ENCODE measurements at regions not wholly inside any gene's neighbourhood (a gene's known extent, or its start where the extent isn't known, plus 50 kb on each side); places are given as distances from the start of the nearest gene placed in this dataset.

- no peak for TF ChIP-seq CTCF (conservative IDR thresholded peaks at IDR 0.05)
- no peaks in the 10 kb centered on the region for H3K4me1 Mint-ChIP-seq
- no peak for DNase-seq
- H3K36me3 Mint-ChIP-seq (ENCODE audit: low read depth) = no peaks in the 10 kb centered on the region
- no peak overlapping the region for H3K4me3 Mint-ChIP-seq
- WGBS, 2 experiments (ENCODE audit: insufficient coverage in 1 of 2, insufficient read length in 1 of 2) = 100% methylated on average over 1 of the region's 1 CpG; no CpG with 5 or more reads in 1 of the 2 experiments
- Histone ChIP-seq H3K27ac (ENCODE audit: low read depth, low read length) (no peak overlapping the region), H3K27me3 (ENCODE audit: control insufficient read depth, insufficient read depth, low read length, poor library complexity, severe bottlenecking) (no peaks in the 10 kb centered on the region), H3K4me3 (ENCODE audit: low read length) (no peak overlapping the region), H3K4me1 (ENCODE audit: control insufficient read depth, insufficient read depth, low read length) (no peaks in the 10 kb centered on the region), H3K9me3 (ENCODE audit: control insufficient read depth, low read length) (peaks cover 16% of the 10 kb centered on the region), H3K9ac (ENCODE audit: extremely low read depth, low read length, poor library complexity, severe bottlenecking) (no peak overlapping the region), H3K36me3 (ENCODE audit: control insufficient read depth, insufficient read depth, low read length) (no peaks in the 10 kb centered on the region)
- peaks cover 14% of the 10 kb centered on the region for H3K9me3 Mint-ChIP-seq
- no peaks in the 10 kb centered on the region for H3K27me3 Mint-ChIP-seq (ENCODE audit: insufficient read depth)
- H3K27ac Mint-ChIP-seq = no peak overlapping the region
These were observed 320.9 kb upstream of the CITED2 start for GRCh38 chr6:139695361-139695760.

- TF ChIP-seq CTCF (conservative IDR thresholded peaks at IDR 0.05) = no peak
- H3K9me3 Mint-ChIP-seq = peaks cover 13% of the 10 kb centered on the region
- 89% methylated on average over 1 of the region's 1 CpG; no CpG with 5 or more reads in 1 of the 2 experiments for WGBS, 2 experiments (ENCODE audit: insufficient coverage in 1 of 2, insufficient read length in 1 of 2)
These were observed 319.3 kb upstream of the CITED2 start for GRCh38 chr6:139693735-139694134.

GRCh38 chr6:139690007-139690406, 315.6 kb upstream of the CITED2 start:
- WGBS, 2 experiments (ENCODE audit: insufficient coverage in 1 of 2, insufficient read length in 1 of 2) = 83 to 89% methylated on average over 1 of the region's 1 CpG
- Histone ChIP-seq H3K36me3 (ENCODE audit: control insufficient read depth, insufficient read depth, low read length) (no peaks in the 10 kb centered on the region), H3K9me3 (ENCODE audit: control insufficient read depth, low read length) (no peaks in the 10 kb centered on the region), H3K9ac (ENCODE audit: extremely low read depth, low read length, poor library complexity, severe bottlenecking) (no peak overlapping the region), H3K27me3 (ENCODE audit: control insufficient read depth, insufficient read depth, low read length, poor library complexity, severe bottlenecking) (no peaks in the 10 kb centered on the region), H3K4me3 (ENCODE audit: low read length) (no peak overlapping the region), H3K27ac (ENCODE audit: low read depth, low read length) (no peak overlapping the region), H3K4me1 (ENCODE audit: control insufficient read depth, insufficient read depth, low read length) (no peaks in the 10 kb centered on the region)
- no peaks in the 10 kb centered on the region for H3K36me3 Mint-ChIP-seq (ENCODE audit: low read depth)
- H3K9me3 Mint-ChIP-seq = no peaks in the 10 kb centered on the region
- no peaks in the 10 kb centered on the region for H3K27me3 Mint-ChIP-seq (ENCODE audit: insufficient read depth)
- H3K27ac Mint-ChIP-seq = no peak overlapping the region
- H3K4me1 Mint-ChIP-seq = no peaks in the 10 kb centered on the region
- H3K4me3 Mint-ChIP-seq = no peak overlapping the region
- no peak for DNase-seq
- no peak for TF ChIP-seq CTCF (conservative IDR thresholded peaks at IDR 0.05)

More at GRCh38 chr6:139693735-139694134, 319.3 kb upstream of the CITED2 start:
- Histone ChIP-seq H3K27me3 (ENCODE audit: control insufficient read depth, insufficient read depth, low read length, poor library complexity, severe bottlenecking) (no peaks in the 10 kb centered on the region), H3K36me3 (ENCODE audit: control insufficient read depth, insufficient read depth, low read length) (no peaks in the 10 kb centered on the region), H3K4me3 (ENCODE audit: low read length) (no peak overlapping the region), H3K4me1 (ENCODE audit: control insufficient read depth, insufficient read depth, low read length) (no peaks in the 10 kb centered on the region), H3K27ac (ENCODE audit: low read depth, low read length) (no peak overlapping the region), H3K9ac (ENCODE audit: extremely low read depth, low read length, poor library complexity, severe bottlenecking) (no peak overlapping the region), H3K9me3 (ENCODE audit: control insufficient read depth, low read length) (peaks cover 16% of the 10 kb centered on the region)
- no peaks in the 10 kb centered on the region for H3K36me3 Mint-ChIP-seq (ENCODE audit: low read depth)
- no peak overlapping the region for H3K27ac Mint-ChIP-seq
- H3K4me1 Mint-ChIP-seq = no peaks in the 10 kb centered on the region
- DNase-seq = no peak
- no peak overlapping the region for H3K4me3 Mint-ChIP-seq
- H3K27me3 Mint-ChIP-seq (ENCODE audit: insufficient read depth) = no peaks in the 10 kb centered on the region

Measured in endodermal cell (in vitro differentiated cells).